Gastroesophageal sphincter (tissue), 3 donors: ENCODE measurements at regions not wholly inside any gene's neighbourhood (a gene's known extent, or its start where the extent isn't known, plus 50 kb on each side); places are given as distances from the start of the nearest gene placed in this dataset.

Experiments used
- EP300 ChIP-seq: sonication (generic); formaldehyde crosslinking; IDR thresholded peaks from one replicate; pipeline ENCODE4 v1.6.1; 2017; ENCODE audit warnings: antibody characterized with exemption, mild to moderate bottlenecking
- POLR2A ChIP-seq, 2 donors: fragments of 450-650 bp; IDR thresholded peaks; one replicate each; pipeline ENCODE4 v1.6.1; 2017; ENCODE audit warnings: antibody characterized with exemption in 2 of 2, mild to moderate bottlenecking in 2 of 2, moderate library complexity in 1 of 2
- POLR2AphosphoS5 ChIP-seq: sonication (generic); formaldehyde crosslinking; IDR thresholded peaks from one replicate; pipeline ENCODE4 v1.6.1; 2017; ENCODE audit warnings: antibody characterized with exemption
- TF ChIP-seq, protein P1 (sequence below), 4 experiments: fragments of 200-600 bp in 2 of 4; fragments of 450-650 bp in 2 of 4; sonication (generic) in 1 of 4; IDR thresholded peaks; one replicate each; pipeline ENCODE4 v1.5.1; 2017 to 2019; ENCODE audit warnings: antibody characterized with exemption in 4 of 4, mild to moderate bottlenecking in 2 of 4, moderate library complexity in 2 of 4

DNA sequence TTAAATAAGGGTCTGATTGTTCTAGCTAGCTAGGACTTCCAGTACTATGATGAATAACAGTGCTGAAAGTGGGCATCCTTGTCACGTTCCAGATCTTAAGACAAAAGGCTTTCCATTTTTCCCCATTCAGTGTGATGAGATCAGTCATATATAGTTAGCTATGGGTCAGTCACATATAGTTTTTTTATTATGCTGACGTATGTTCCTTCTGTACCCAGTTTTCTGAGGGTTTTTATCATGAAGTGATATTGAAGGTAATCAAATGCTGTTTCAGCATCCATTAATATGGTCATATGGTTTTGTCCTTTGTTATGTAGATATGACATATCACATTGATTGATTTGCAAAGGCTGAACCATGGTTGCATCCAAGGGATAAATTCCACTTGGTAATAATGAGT is 800.1 kb upstream of the FBXO33 start:
- TF ChIP-seq, protein P1, sequence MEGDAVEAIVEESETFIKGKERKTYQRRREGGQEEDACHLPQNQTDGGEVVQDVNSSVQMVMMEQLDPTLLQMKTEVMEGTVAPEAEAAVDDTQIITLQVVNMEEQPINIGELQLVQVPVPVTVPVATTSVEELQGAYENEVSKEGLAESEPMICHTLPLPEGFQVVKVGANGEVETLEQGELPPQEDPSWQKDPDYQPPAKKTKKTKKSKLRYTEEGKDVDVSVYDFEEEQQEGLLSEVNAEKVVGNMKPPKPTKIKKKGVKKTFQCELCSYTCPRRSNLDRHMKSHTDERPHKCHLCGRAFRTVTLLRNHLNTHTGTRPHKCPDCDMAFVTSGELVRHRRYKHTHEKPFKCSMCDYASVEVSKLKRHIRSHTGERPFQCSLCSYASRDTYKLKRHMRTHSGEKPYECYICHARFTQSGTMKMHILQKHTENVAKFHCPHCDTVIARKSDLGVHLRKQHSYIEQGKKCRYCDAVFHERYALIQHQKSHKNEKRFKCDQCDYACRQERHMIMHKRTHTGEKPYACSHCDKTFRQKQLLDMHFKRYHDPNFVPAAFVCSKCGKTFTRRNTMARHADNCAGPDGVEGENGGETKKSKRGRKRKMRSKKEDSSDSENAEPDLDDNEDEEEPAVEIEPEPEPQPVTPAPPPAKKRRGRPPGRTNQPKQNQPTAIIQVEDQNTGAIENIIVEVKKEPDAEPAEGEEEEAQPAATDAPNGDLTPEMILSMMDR (IDR thresholded peaks at IDR 0.05): no peak
- TF ChIP-seq POLR2AphosphoS5 (no peak), POLR2A (IDR thresholded peaks at IDR 0.05) (no peak), EP300 (no peak)
